ENCODE measurements at regions not wholly inside any gene's neighbourhood (a gene's known extent, or its start where the extent isn't known, plus 50 kb on each side); places are given as distances from the start of the nearest gene placed in this dataset.

DNA sequence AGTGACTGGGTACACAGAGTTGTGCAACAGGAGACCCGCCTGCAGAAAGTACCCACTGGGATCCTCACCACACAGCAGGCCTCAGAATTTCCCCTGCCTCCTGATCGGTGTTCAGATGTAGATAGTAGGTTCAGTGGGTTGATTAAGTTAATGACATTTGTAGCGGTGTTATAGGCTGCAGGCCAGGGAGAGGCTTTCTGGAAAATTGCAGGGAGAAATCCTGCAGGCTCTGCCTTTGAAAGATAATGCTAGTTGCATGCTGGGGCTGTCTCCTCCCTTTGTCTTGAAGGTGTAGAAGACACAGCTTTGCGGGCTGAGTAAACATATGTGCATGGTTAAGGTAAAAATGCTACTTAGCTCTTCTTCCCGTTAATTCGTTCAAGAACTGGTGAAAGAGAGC lies 406.3 kb upstream of the RBFOX1 start:
- TF ChIP-seq EP300 (IDR thresholded peaks at IDR 0.05; ENCODE audit: borderline replicate concordance) (no peak), CEBPB (IDR thresholded peaks at IDR 0.05) (no peak), YY1 (IDR thresholded peaks at IDR 0.05; ENCODE audit: low read depth) (no peak), RAD21 (IDR thresholded peaks at IDR 0.05; ENCODE audit: low read depth) (no peak), TAF1 (IDR thresholded peaks at IDR 0.05; ENCODE audit: low read depth) (no peak), NFIC (IDR thresholded peaks at IDR 0.05) (no peak), CREB1 (IDR thresholded peaks at IDR 0.05; ENCODE audit: low read depth) (no peak), FOXM1 (IDR thresholded peaks at IDR 0.05; ENCODE audit: borderline replicate concordance, low read depth) (no peak), MAX (IDR thresholded peaks at IDR 0.05) (no peak), TEAD4 (IDR thresholded peaks at IDR 0.05) (no peak), EGR1 (IDR thresholded peaks at IDR 0.05) (no peak), ZBTB7A (IDR thresholded peaks at IDR 0.05; ENCODE audit: low read depth) (no peak), TCF12 (IDR thresholded peaks at IDR 0.05; ENCODE audit: low read depth) (no peak)
- TF ChIP-seq, protein P1, sequence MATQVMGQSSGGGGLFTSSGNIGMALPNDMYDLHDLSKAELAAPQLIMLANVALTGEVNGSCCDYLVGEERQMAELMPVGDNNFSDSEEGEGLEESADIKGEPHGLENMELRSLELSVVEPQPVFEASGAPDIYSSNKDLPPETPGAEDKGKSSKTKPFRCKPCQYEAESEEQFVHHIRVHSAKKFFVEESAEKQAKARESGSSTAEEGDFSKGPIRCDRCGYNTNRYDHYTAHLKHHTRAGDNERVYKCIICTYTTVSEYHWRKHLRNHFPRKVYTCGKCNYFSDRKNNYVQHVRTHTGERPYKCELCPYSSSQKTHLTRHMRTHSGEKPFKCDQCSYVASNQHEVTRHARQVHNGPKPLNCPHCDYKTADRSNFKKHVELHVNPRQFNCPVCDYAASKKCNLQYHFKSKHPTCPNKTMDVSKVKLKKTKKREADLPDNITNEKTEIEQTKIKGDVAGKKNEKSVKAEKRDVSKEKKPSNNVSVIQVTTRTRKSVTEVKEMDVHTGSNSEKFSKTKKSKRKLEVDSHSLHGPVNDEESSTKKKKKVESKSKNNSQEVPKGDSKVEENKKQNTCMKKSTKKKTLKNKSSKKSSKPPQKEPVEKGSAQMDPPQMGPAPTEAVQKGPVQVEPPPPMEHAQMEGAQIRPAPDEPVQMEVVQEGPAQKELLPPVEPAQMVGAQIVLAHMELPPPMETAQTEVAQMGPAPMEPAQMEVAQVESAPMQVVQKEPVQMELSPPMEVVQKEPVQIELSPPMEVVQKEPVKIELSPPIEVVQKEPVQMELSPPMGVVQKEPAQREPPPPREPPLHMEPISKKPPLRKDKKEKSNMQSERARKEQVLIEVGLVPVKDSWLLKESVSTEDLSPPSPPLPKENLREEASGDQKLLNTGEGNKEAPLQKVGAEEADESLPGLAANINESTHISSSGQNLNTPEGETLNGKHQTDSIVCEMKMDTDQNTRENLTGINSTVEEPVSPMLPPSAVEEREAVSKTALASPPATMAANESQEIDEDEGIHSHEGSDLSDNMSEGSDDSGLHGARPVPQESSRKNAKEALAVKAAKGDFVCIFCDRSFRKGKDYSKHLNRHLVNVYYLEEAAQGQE (IDR thresholded peaks at IDR 0.05; ENCODE audit: low read depth) = no peak

All from Ishikawa (cell line).